NB4 (cell line): ENCODE measurements at regions not wholly inside any gene's neighbourhood (a gene's known extent, or its start where the extent isn't known, plus 50 kb on each side); places are given as distances from the start of the nearest gene placed in this dataset.

Experiments used
- CTCF ChIP-seq: IDR thresholded peaks from one replicate; pipeline ENCODE4 v1.5.1; 2012; ENCODE audit warnings: low read depth, low read length
- MAX ChIP-seq: IDR thresholded peaks from 2 replicates; pipeline ENCODE4 v1.6.1; 2011; ENCODE audit warnings: low read depth, low read length
- POLR2A ChIP-seq: IDR thresholded peaks from 2 replicates; pipeline ENCODE4 v1.6.1; 2011; ENCODE audit warnings: mild to moderate bottlenecking; ENCODE audit not compliant: insufficient read length; ENCODE audit errors: extremely low read depth

- no peak for TF ChIP-seq CTCF
- TF ChIP-seq MAX: no peak
- TF ChIP-seq POLR2A: no peak
Measured at GRCh38 chr2:220452561-220452960, 825.1 kb downstream of the SLC4A3 start.
